ENCODE measurements at regions not wholly inside any gene's neighbourhood (a gene's known extent, or its start where the extent isn't known, plus 50 kb on each side); places are given as distances from the start of the nearest gene placed in this dataset.

- Histone ChIP-seq H3K9me2 (ENCODE audit: low read depth, low read length) (no peaks in the 10 kb centered on the region), H3K4me1 (ENCODE audit: insufficient read depth, low read length, severe bottlenecking) (no peaks in the 10 kb centered on the region), H3K79me2 (ENCODE audit: insufficient read depth, low read length) (no peaks in the 10 kb centered on the region), H4K20me1 (ENCODE audit: insufficient read depth, low read length) (no peaks in the 10 kb centered on the region), H3K9ac (ENCODE audit: low read length) (no peak overlapping the region), H2AFZ (ENCODE audit: low read length) (no peak overlapping the region), H3K9me3 (ENCODE audit: low read length) (no peaks in the 10 kb centered on the region), H3K27ac (ENCODE audit: low read depth, low read length, poor library complexity, severe bottlenecking) (no peak overlapping the region), H3F3A (ENCODE audit: insufficient read depth, low read length) (no peaks in the 10 kb centered on the region), H3K4me3 (ENCODE audit: low read depth, low read length, poor library complexity, severe bottlenecking) (no peak overlapping the region), H3K36me3 (ENCODE audit: insufficient read depth, low read length) (no peaks in the 10 kb centered on the region), H3K27me3 (ENCODE audit: insufficient read depth, low read length) (no peaks in the 10 kb centered on the region), H3K4me2 (ENCODE audit: low read length) (no peak overlapping the region)
- TF ChIP-seq EZH2 (IDR thresholded peaks at IDR 0.05; ENCODE audit: borderline replicate concordance, low read length) (no peak), CTCF (IDR thresholded peaks at IDR 0.05; ENCODE audit: low read length) (no peak)
These were observed 145.2 kb downstream of the KCNJ2 start for GRCh38 chr17:70314506-70314905.

GRCh38 chr17:70317421-70317820, 148.1 kb downstream of the KCNJ2 start:
- no peaks in the 10 kb centered on the region for H3K27me3 ChIP-seq (ENCODE audit: insufficient read depth, low read length)
- H3K36me3 ChIP-seq (ENCODE audit: insufficient read depth, low read length) = no peaks in the 10 kb centered on the region
- no peak overlapping the region for H3K27ac ChIP-seq (ENCODE audit: low read depth, low read length, poor library complexity, severe bottlenecking)
- H3K9ac ChIP-seq (ENCODE audit: low read length) = no peak overlapping the region
- H3K79me2 ChIP-seq (ENCODE audit: insufficient read depth, low read length) = no peaks in the 10 kb centered on the region
- no peak overlapping the region for H2AFZ ChIP-seq (ENCODE audit: low read length)
- H3K4me1 ChIP-seq (ENCODE audit: insufficient read depth, low read length, severe bottlenecking) = no peaks in the 10 kb centered on the region
- no peak overlapping the region for H3K4me2 ChIP-seq (ENCODE audit: low read length)
- H3K4me3 ChIP-seq (ENCODE audit: low read depth, low read length, poor library complexity, severe bottlenecking) = no peak overlapping the region
- H3F3A ChIP-seq (ENCODE audit: insufficient read depth, low read length) = no peaks in the 10 kb centered on the region
- H4K20me1 ChIP-seq (ENCODE audit: insufficient read depth, low read length) = no peaks in the 10 kb centered on the region
- no peaks in the 10 kb centered on the region for H3K9me3 ChIP-seq (ENCODE audit: low read length)
- no peak for TF ChIP-seq EZH2 (IDR thresholded peaks at IDR 0.05; ENCODE audit: borderline replicate concordance, low read length)
- TF ChIP-seq CTCF (IDR thresholded peaks at IDR 0.05; ENCODE audit: low read length) = no peak
- H3K9me2 ChIP-seq (ENCODE audit: low read depth, low read length) = no peaks in the 10 kb centered on the region

GRCh38 chr17:70318051-70318450, 148.7 kb downstream of the KCNJ2 start:
- Histone ChIP-seq H3K4me1 (ENCODE audit: insufficient read depth, low read length, severe bottlenecking) (no peaks in the 10 kb centered on the region), H2AFZ (ENCODE audit: low read length) (no peak overlapping the region), H3K4me2 (ENCODE audit: low read length) (no peak overlapping the region), H4K20me1 (ENCODE audit: insufficient read depth, low read length) (no peaks in the 10 kb centered on the region), H3K4me3 (ENCODE audit: low read depth, low read length, poor library complexity, severe bottlenecking) (no peak overlapping the region), H3K9ac (ENCODE audit: low read length) (no peak overlapping the region), H3F3A (ENCODE audit: insufficient read depth, low read length) (no peaks in the 10 kb centered on the region), H3K79me2 (ENCODE audit: insufficient read depth, low read length) (no peaks in the 10 kb centered on the region), H3K27ac (ENCODE audit: low read depth, low read length, poor library complexity, severe bottlenecking) (no peak overlapping the region), H3K9me2 (ENCODE audit: low read depth, low read length) (no peaks in the 10 kb centered on the region), H3K36me3 (ENCODE audit: insufficient read depth, low read length) (no peaks in the 10 kb centered on the region), H3K9me3 (ENCODE audit: low read length) (no peaks in the 10 kb centered on the region), H3K27me3 (ENCODE audit: insufficient read depth, low read length) (no peaks in the 10 kb centered on the region)
- no peak for TF ChIP-seq EZH2 (IDR thresholded peaks at IDR 0.05; ENCODE audit: borderline replicate concordance, low read length)
- no peak for TF ChIP-seq CTCF (IDR thresholded peaks at IDR 0.05; ENCODE audit: low read length)

All from OCI-LY1 (cell line).